Heart right ventricle (tissue), 16 donors: ENCODE measurements at regions not wholly inside any gene's neighbourhood (a gene's known extent, or its start where the extent isn't known, plus 50 kb on each side); places are given as distances from the start of the nearest gene placed in this dataset.

Source experiments
- ATAC-seq, 8 donors: fragments of 200-7000 bp; cut with Tn5 transposase; one replicate each; pipeline ENCODE4 v1.9.1; 2020; ENCODE audit warnings: mild to moderate bottlenecking in 8 of 8, moderate library complexity in 8 of 8, moderate number of reproducible peaks in 1 of 8
- DNase-seq, 2 donors: peaks; one replicate each; pipeline ENCODE4 v3.0.0-alpha.2; 2020
- H3K27ac ChIP-seq, 10 donors: fragments of 200-600 bp; sonication (generic) in 2 of 10; one replicate each; pipeline versions ENCODE4 v1.5.0 to v1.8.0; 2020 to 2022; ENCODE audit warnings: mild to moderate bottlenecking in 3 of 10
- H3K27me3 ChIP-seq, 7 donors: fragments of 200-600 bp; one replicate each; pipeline ENCODE4 v1.8.0; 2021 to 2022; ENCODE audit warnings: mild to moderate bottlenecking in 2 of 7
- H3K36me3 ChIP-seq, 9 donors: fragments of 200-600 bp; sonication (generic) in 1 of 9; one replicate each; pipeline versions ENCODE4 v1.5.0 to v1.8.0; 2020 to 2022; ENCODE audit warnings: mild to moderate bottlenecking in 2 of 9
- H3K4me1 ChIP-seq, 9 donors: fragments of 200-600 bp; sonication (generic) in 1 of 9; one replicate each; pipeline versions ENCODE4 v1.5.0 to v1.8.0; 2020 to 2022; ENCODE audit warnings: mild to moderate bottlenecking in 4 of 9
- H3K4me3 ChIP-seq, 10 donors: fragments of 200-600 bp; sonication (generic) in 2 of 10; one replicate each; pipeline versions ENCODE4 v1.5.0 to v1.8.0; 2020 to 2022; ENCODE audit warnings: mild to moderate bottlenecking in 7 of 10, moderate library complexity in 2 of 10
- H3K9me3 ChIP-seq, 11 donors: fragments of 200-600 bp in 10 of 11; sonication (generic) in 2 of 11; one replicate each; pipeline versions ENCODE4 v1.5.0 to v1.8.0; 2013 to 2022; ENCODE audit warnings: mild to moderate bottlenecking in 2 of 11, control low read depth in 1 of 11, moderate library complexity in 1 of 11
- CTCF ChIP-seq, 9 donors: fragments of 200-600 bp; sonication (generic) in 2 of 9; IDR thresholded peaks; one replicate each; pipeline versions ENCODE4 v1.5.0 to v1.8.0; 2021 to 2022; ENCODE audit warnings: antibody characterized with exemption in 9 of 9, mild to moderate bottlenecking in 5 of 9, moderate library complexity in 1 of 9
- WGBS, 2 donors: extraction: QIAGEN DNeasy Blood & Tissue Kit; methylation state at CpG; one replicate each; pipeline ENCODE4 v1.1.7; 2013; ENCODE audit warnings: inconsistent platforms in 1 of 2; 5-methylcytosine and 5-hydroxymethylcytosine counted together
- intact Hi-C, 10 donors: fragments of 100-400 bp; cut with DNase I; formaldehyde crosslinking; loops; one replicate each; pipeline versions ENCODE4 v1.11.1 to v1.14.2; 2022
- donor health status: Arrhythmogenic right ventricular cardiomyopathy.
- donor health status: ischemic (EF 13 %, LVEDD 7.1; RV severe dilation, severe dysfunction).
- donor health status: healthy with polysubstance abuse.
- donor health status: DM: no; HTN: yes; CAD: no.
- donor health status: DM: no; HTN: no; CAD: no.
- donor health status: ischemic (EF 25% LVEDD 6.9; RV normal size, moderate dysfunction).
- donor health status: ischemic (EF 25% LVEDD 5.7; RV mildly dilated, moderate dysfunction).
- donor health status: healthy.
- donor health status: DM: yes; HTN: yes; CAD: no.
- donor health status: Ischemic cardiomyopathy.
- donor health status: ischemic (EF 35%, LVEDD 5.7; RV mildly dilated, moderate dysfunction).
- donor health status: nonischemic (EF 11% LVEDD 7.7; RV severe dilation, severe dysfunction).
- donor health status: DM: yes; HTN: yes; CAD: no.
- donor health status: PGD.
- donor health status: ischemic (EF 29% LVEDD 5.4; RV normal size, mild dysfunction).
- donor health status: nonischemic (EF 23%, LVEDD 6.1; RV moderate dilation, normal function).

- H3K27me3 ChIP-seq, result no peaks in the 10 kb centered on the region
- WGBS, 2 donors, result 84 to 92% methylated on average over 3 of the region's 3 CpGs
- H3K27ac ChIP-seq, result no peak overlapping the region
- TF ChIP-seq CTCF (IDR thresholded peaks at IDR 0.05), result no peak
- peaks cover 0 to 10% (median 0%) of the 10 kb centered on the region in 9 donors for H3K4me1 ChIP-seq
- intact Hi-C loops, result no loop called here
- H3K9me3 ChIP-seq, result peaks cover 0 to 19% (median 0%) of the 10 kb centered on the region in 11 donors
- DNase-seq (no peak), ATAC-seq (no peak)
- no peaks in the 10 kb centered on the region for H3K36me3 ChIP-seq
- no peak overlapping the region for H3K4me3 ChIP-seq
These were observed 346.3 kb upstream of the UBE2E2 start for GRCh38 chr3:22856811-22857210.

- Histone ChIP-seq H3K36me3 (no peaks in the 10 kb centered on the region), H3K4me3 (no peak overlapping the region), H3K4me1 (peaks cover 0 to 10% (median 0%) of the 10 kb centered on the region in 9 donors), H3K9me3 (peaks cover 0 to 19% (median 0%) of the 10 kb centered on the region in 11 donors), H3K27me3 (no peaks in the 10 kb centered on the region), H3K27ac (no peak overlapping the region)
- 30 to 40% methylated on average over 2 of the region's 2 CpGs for WGBS, 2 donors
- no peak for ATAC-seq
- intact Hi-C loops, result no loop called here
- TF ChIP-seq CTCF (IDR thresholded peaks at IDR 0.05), result no peak
- no peak for DNase-seq
These were observed 344.6 kb upstream of the UBE2E2 start for GRCh38 chr3:22858486-22858885.

GRCh38 chr3:22859618-22860017, 343.5 kb upstream of the UBE2E2 start:
- no peak overlapping the region for H3K27ac ChIP-seq
- intact Hi-C loops, result no loop called here
- DNase-seq (no peak), ATAC-seq (no peak)
- H3K4me3 ChIP-seq, result no peak overlapping the region
- no peak for TF ChIP-seq CTCF (IDR thresholded peaks at IDR 0.05)
- peaks cover 0 to 14% (median 0%) of the 10 kb centered on the region in 11 donors for H3K9me3 ChIP-seq
- peaks cover 0 to 10% (median 0%) of the 10 kb centered on the region in 9 donors for H3K4me1 ChIP-seq
- H3K27me3 ChIP-seq, result no peaks in the 10 kb centered on the region
- H3K36me3 ChIP-seq, result no peaks in the 10 kb centered on the region

- Histone ChIP-seq H3K36me3 (no peaks in the 10 kb centered on the region), H3K4me3 (no peak overlapping the region), H3K9me3 (peaks cover 0 to 4% (median 0%) of the 10 kb centered on the region in 11 donors), H3K4me1 (peaks cover 0 to 10% (median 0%) of the 10 kb centered on the region in 9 donors), H3K27ac (no peak overlapping the region), H3K27me3 (no peaks in the 10 kb centered on the region)
- no peak for TF ChIP-seq CTCF (IDR thresholded peaks at IDR 0.05)
- DNase-seq (no peak), ATAC-seq (no peak)
- intact Hi-C loops, result no loop called here
- 85 to 88% methylated on average over 3 of the region's 3 CpGs for WGBS, 2 donors
These were observed 341.7 kb upstream of the UBE2E2 start for GRCh38 chr3:22861426-22861825.
